ENCODE measurements at regions not wholly inside any gene's neighbourhood (a gene's known extent, or its start where the extent isn't known, plus 50 kb on each side); places are given as distances from the start of the nearest gene placed in this dataset.

DNA sequence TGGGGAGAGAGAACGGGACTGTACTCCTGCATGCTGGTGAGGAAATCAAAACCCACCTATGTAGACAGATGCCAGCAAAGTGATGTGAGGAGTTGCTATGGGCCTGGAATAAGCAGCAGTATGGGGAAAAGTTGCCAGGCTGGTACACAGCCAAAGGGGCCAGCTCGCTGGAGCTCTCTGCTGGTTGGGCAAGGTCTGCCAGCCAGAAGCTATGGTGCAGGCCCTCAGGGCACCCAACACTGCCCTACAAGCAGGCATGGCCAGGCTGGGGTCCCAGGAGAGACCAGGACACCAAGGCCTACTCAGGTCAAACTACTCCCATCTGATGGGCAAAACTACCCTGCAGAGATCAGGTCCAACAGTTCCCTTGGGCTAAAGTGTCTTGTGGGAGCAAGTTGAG, 916.6 kb downstream of the IPMK start:
- TF ChIP-seq, protein P1, sequence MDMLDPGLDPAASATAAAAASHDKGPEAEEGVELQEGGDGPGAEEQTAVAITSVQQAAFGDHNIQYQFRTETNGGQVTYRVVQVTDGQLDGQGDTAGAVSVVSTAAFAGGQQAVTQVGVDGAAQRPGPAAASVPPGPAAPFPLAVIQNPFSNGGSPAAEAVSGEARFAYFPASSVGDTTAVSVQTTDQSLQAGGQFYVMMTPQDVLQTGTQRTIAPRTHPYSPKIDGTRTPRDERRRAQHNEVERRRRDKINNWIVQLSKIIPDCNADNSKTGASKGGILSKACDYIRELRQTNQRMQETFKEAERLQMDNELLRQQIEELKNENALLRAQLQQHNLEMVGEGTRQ (IDR thresholded peaks at IDR 0.05; ENCODE audit: low read depth, low read length): no peak
- TF ChIP-seq, protein P1 (CRISPR knock-in tag; IDR thresholded peaks at IDR 0.05; ENCODE audit: borderline replicate concordance): no peak
- TF ChIP-seq SIN3B (IDR thresholded peaks at IDR 0.05; ENCODE audit: low read length) (no peak), HNRNPL (IDR thresholded peaks at IDR 0.05; ENCODE audit: low read depth, low read length) (no peak), HOXA7 (CRISPR knock-in tag; IDR thresholded peaks at IDR 0.05) (no peak), ZNF577 (CRISPR knock-in tag; IDR thresholded peaks at IDR 0.05; ENCODE audit: borderline replicate concordance, low read depth) (no peak), ZNF274 (CRISPR knock-in tag; IDR thresholded peaks at IDR 0.05) (no peak)
- TF ChIP-seq, protein P2, sequence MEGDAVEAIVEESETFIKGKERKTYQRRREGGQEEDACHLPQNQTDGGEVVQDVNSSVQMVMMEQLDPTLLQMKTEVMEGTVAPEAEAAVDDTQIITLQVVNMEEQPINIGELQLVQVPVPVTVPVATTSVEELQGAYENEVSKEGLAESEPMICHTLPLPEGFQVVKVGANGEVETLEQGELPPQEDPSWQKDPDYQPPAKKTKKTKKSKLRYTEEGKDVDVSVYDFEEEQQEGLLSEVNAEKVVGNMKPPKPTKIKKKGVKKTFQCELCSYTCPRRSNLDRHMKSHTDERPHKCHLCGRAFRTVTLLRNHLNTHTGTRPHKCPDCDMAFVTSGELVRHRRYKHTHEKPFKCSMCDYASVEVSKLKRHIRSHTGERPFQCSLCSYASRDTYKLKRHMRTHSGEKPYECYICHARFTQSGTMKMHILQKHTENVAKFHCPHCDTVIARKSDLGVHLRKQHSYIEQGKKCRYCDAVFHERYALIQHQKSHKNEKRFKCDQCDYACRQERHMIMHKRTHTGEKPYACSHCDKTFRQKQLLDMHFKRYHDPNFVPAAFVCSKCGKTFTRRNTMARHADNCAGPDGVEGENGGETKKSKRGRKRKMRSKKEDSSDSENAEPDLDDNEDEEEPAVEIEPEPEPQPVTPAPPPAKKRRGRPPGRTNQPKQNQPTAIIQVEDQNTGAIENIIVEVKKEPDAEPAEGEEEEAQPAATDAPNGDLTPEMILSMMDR (CRISPR knock-in tag; IDR thresholded peaks at IDR 0.05): no peak
- TF ChIP-seq, protein P3, sequence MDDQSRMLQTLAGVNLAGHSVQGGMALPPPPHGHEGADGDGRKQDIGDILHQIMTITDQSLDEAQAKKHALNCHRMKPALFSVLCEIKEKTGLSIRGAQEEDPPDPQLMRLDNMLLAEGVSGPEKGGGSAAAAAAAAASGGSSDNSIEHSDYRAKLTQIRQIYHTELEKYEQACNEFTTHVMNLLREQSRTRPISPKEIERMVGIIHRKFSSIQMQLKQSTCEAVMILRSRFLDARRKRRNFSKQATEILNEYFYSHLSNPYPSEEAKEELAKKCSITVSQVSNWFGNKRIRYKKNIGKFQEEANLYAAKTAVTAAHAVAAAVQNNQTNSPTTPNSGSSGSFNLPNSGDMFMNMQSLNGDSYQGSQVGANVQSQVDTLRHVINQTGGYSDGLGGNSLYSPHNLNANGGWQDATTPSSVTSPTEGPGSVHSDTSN (CRISPR knock-in tag; IDR thresholded peaks at IDR 0.05; ENCODE audit: borderline replicate concordance): no peak

Measured in HepG2 (cell line).